ENCODE measurements at regions not wholly inside any gene's neighbourhood (a gene's known extent, or its start where the extent isn't known, plus 50 kb on each side); places are given as distances from the start of the nearest gene placed in this dataset.
"Not testable (repeated sequence)": the region's sequence is repeated elsewhere in the genome, so short reads cannot be mapped to it uniquely, and the experiment has no call there.

DNA sequence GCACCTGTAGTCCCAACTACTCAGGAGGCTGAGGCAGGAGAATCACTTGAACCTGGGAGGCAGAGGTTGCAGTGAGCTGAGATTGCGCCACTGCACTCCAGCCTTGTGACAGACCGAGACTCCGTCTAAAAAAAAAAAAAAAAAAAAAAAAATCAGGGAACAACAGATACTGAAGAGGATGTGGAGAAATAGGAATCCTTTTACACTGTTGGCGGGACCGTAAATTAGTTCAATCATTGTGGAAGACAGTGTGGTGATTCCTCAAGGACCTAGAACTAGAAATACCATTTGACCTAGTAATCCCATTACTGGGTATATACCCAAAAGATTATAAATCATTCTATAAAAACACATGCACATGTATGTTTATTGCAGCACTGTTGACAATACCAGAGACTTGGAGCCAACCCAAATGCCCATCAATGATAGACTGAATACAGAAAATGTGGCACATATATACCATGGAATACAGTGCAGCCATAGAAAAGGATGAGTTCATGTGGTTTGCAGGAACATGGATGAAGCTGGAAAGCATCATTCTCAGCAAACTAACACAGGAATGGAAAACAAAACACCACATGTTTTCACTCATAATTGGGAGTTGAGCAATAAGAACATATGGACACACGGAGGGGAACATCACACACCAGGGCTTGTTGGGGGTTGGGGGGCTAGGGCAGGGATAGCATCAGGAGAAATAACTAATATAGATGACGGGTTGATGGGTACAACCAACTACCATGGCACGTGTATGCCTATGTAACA lies 200.4 kb downstream of the RFPL4B start:
- not testable (repeated sequence) for H3K27ac ChIP-seq (ENCODE audit: low read depth in 1 of 2, low read length in 1 of 2); H3K36me3 ChIP-seq (ENCODE audit: control insufficient read depth in 2 of 2, insufficient read depth in 2 of 2, low read length in 1 of 2); H3K9me3 ChIP-seq (ENCODE audit: control insufficient read depth in 2 of 2, insufficient read depth in 1 of 2, low read length in 1 of 2); H3K27me3 ChIP-seq (ENCODE audit: control insufficient read depth in 2 of 2, insufficient read depth in 1 of 2, low read length in 1 of 2); H3K4me3 ChIP-seq (ENCODE audit: low read length in 2 of 2); H3K4me1 ChIP-seq (ENCODE audit: control insufficient read depth in 2 of 2, insufficient read depth in 2 of 2, low read length in 2 of 2); DNase-seq (ENCODE audit: low read depth in 6 of 9, low spot score in 9 of 9)
- 93% methylated on average over 8 of the region's 8 CpGs for WGBS

- no peaks in the 10 kb centered on the region for H3K4me1 ChIP-seq (ENCODE audit: control insufficient read depth in 2 of 2, insufficient read depth in 2 of 2, low read length in 2 of 2)
- no peaks in the 10 kb centered on the region for H3K36me3 ChIP-seq (ENCODE audit: control insufficient read depth in 2 of 2, insufficient read depth in 2 of 2, low read length in 1 of 2)
- no peak for DNase-seq (ENCODE audit: low read depth in 6 of 9, low spot score in 9 of 9)
- H3K27ac ChIP-seq (ENCODE audit: low read depth in 1 of 2, low read length in 1 of 2): no peak overlapping the region
- no peaks in the 10 kb centered on the region for H3K27me3 ChIP-seq (ENCODE audit: control insufficient read depth in 2 of 2, insufficient read depth in 1 of 2, low read length in 1 of 2)
- H3K4me3 ChIP-seq (ENCODE audit: low read length in 2 of 2): no peak overlapping the region
- 100% methylated on average over 1 of the region's 1 CpG for WGBS
- H3K9me3 ChIP-seq (ENCODE audit: control insufficient read depth in 2 of 2, insufficient read depth in 1 of 2, low read length in 1 of 2): no peaks in the 10 kb centered on the region
Measured at GRCh38 chr6:112549749-112550148, 202.6 kb downstream of the RFPL4B start.

DNA sequence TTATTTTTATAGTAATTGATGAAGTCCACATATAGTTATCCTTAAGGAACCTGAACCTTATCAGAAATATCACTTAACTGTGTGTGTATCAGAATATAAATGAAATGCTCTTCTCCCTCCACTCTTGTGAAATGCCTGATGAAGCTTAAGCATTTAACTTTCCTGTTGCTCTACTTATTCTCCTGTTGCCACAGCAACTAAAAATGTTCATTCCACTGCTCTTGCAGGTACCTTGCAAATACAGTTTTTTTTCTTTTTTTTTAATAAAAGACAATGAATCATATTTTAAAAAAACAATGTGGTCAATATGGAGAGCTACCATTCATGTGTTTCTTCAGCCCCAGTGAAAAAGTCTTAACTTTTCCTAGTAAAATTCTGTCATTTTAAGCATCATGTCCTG lies 210.3 kb downstream of the RFPL4B start:
- no peaks in the 10 kb centered on the region for H3K4me1 ChIP-seq (ENCODE audit: control insufficient read depth in 2 of 2, insufficient read depth in 2 of 2, low read length in 2 of 2)
- no peak overlapping the region for H3K4me3 ChIP-seq (ENCODE audit: low read length in 2 of 2)
- no peaks in the 10 kb centered on the region for H3K27me3 ChIP-seq (ENCODE audit: control insufficient read depth in 2 of 2, insufficient read depth in 1 of 2, low read length in 1 of 2)
- no peaks in the 10 kb centered on the region for H3K9me3 ChIP-seq (ENCODE audit: control insufficient read depth in 2 of 2, insufficient read depth in 1 of 2, low read length in 1 of 2)
- H3K27ac ChIP-seq (ENCODE audit: low read depth in 1 of 2, low read length in 1 of 2): no peak overlapping the region
- no peak for DNase-seq (ENCODE audit: low read depth in 6 of 9, low spot score in 9 of 9)
- no peaks in the 10 kb centered on the region for H3K36me3 ChIP-seq (ENCODE audit: control insufficient read depth in 2 of 2, insufficient read depth in 2 of 2, low read length in 1 of 2)

DNA sequence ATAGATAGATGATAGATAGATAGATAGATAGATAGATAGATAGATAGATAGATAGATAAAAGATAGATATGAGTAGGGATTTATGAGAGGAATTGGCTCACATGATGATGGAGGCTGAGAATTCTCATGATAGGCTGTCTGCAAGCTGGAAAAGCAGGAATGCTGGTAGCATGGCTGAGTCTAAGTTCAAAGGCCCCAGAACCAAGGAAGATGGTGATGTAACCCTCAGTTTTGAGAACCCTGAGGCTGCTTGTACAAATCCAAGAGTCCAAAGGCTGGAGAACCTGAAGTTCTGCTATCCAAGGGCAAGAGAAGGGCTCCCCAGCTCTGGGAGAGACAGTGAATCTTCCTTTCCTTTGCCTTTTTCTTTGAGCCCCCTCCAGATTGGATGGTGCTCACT lies 210.8 kb downstream of the RFPL4B start:
- Histone ChIP-seq H3K4me1 (ENCODE audit: control insufficient read depth in 2 of 2, insufficient read depth in 2 of 2, low read length in 2 of 2) (no peaks in the 10 kb centered on the region), H3K27me3 (ENCODE audit: control insufficient read depth in 2 of 2, insufficient read depth in 1 of 2, low read length in 1 of 2) (no peaks in the 10 kb centered on the region), H3K27ac (ENCODE audit: low read depth in 1 of 2, low read length in 1 of 2) (no peak overlapping the region), H3K4me3 (ENCODE audit: low read length in 2 of 2) (no peak overlapping the region), H3K36me3 (ENCODE audit: control insufficient read depth in 2 of 2, insufficient read depth in 2 of 2, low read length in 1 of 2) (no peaks in the 10 kb centered on the region), H3K9me3 (ENCODE audit: control insufficient read depth in 2 of 2, insufficient read depth in 1 of 2, low read length in 1 of 2) (no peaks in the 10 kb centered on the region)
- DNase-seq (ENCODE audit: low read depth in 6 of 9, low spot score in 9 of 9): no peak

GRCh38 chr6:112560651-112561050 lies 213.5 kb downstream of the RFPL4B start:
- Histone ChIP-seq H3K4me1 (ENCODE audit: control insufficient read depth in 2 of 2, insufficient read depth in 2 of 2, low read length in 2 of 2) (no peaks in the 10 kb centered on the region), H3K4me3 (ENCODE audit: low read length in 2 of 2) (no peak overlapping the region), H3K9me3 (ENCODE audit: control insufficient read depth in 2 of 2, insufficient read depth in 1 of 2, low read length in 1 of 2) (no peaks in the 10 kb centered on the region), H3K36me3 (ENCODE audit: control insufficient read depth in 2 of 2, insufficient read depth in 2 of 2, low read length in 1 of 2) (no peaks in the 10 kb centered on the region), H3K27me3 (ENCODE audit: control insufficient read depth in 2 of 2, insufficient read depth in 1 of 2, low read length in 1 of 2) (no peaks in the 10 kb centered on the region), H3K27ac (ENCODE audit: low read depth in 1 of 2, low read length in 1 of 2) (no peak overlapping the region)
- DNase-seq (ENCODE audit: low read depth in 6 of 9, low spot score in 9 of 9): no peak
- 82% methylated on average over 2 of the region's 2 CpGs for WGBS

DNA sequence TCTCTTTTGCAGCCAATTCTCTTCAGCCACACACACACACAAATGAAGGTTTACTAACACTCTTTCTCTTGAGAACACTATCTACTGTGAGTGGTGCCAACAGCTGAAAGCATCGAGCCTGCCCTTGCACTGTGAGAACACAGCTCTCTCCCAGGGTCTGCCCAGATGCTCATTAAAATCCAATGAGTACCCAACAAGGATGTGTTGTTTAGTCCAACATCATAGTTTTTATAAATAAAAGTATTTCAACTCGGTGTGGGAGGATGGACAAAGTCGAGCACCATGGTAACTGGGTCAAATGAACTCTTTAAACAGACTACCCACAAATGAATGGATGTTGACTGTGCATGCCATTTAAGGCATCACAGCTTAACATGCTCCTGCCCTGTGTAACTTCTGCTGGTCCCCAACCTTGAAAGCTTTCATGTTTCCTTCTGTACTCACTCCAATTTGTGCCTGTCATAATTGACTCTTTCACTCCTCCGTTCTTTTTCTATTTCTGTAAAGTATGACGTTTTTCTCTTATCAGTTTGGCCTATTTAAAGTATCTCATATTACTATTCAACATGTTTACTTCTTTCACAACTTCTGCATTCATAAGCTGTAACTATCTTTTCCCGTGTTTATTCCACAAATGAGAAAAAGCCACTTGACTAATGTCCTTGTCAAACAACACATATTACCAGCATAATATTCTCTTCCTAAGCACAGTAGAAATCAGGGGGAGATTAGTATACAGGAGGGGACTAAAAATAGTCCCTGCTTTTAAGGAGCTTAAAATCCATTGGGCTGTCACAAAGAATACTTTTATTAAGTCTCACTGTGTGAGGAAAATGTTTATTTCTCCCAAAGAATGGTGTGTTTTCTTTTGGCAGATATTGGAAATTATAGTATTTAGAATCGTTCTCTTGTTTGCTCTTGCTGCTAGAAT lies 215.4 kb downstream of the RFPL4B start:
- no peak overlapping the region for H3K4me3 ChIP-seq (ENCODE audit: low read length in 2 of 2)
- no peaks in the 10 kb centered on the region for H3K27me3 ChIP-seq (ENCODE audit: control insufficient read depth in 2 of 2, insufficient read depth in 1 of 2, low read length in 1 of 2)
- H3K9me3 ChIP-seq (ENCODE audit: control insufficient read depth in 2 of 2, insufficient read depth in 1 of 2, low read length in 1 of 2): no peaks in the 10 kb centered on the region
- WGBS: 82% methylated on average over 7 of the region's 7 CpGs
- no peaks in the 10 kb centered on the region for H3K36me3 ChIP-seq (ENCODE audit: control insufficient read depth in 2 of 2, insufficient read depth in 2 of 2, low read length in 1 of 2)
- H3K27ac ChIP-seq (ENCODE audit: low read depth in 1 of 2, low read length in 1 of 2): no peak overlapping the region
- H3K4me1 ChIP-seq (ENCODE audit: control insufficient read depth in 2 of 2, insufficient read depth in 2 of 2, low read length in 2 of 2): no peaks in the 10 kb centered on the region
- no peak for DNase-seq (ENCODE audit: low read depth in 6 of 9, low spot score in 9 of 9)

GRCh38 chr6:112563368-112563767 lies 216.2 kb downstream of the RFPL4B start:
- Histone ChIP-seq H3K36me3 (ENCODE audit: control insufficient read depth in 2 of 2, insufficient read depth in 2 of 2, low read length in 1 of 2) (no peaks in the 10 kb centered on the region), H3K9me3 (ENCODE audit: control insufficient read depth in 2 of 2, insufficient read depth in 1 of 2, low read length in 1 of 2) (no peaks in the 10 kb centered on the region), H3K27ac (ENCODE audit: low read depth in 1 of 2, low read length in 1 of 2) (no peak overlapping the region), H3K4me3 (ENCODE audit: low read length in 2 of 2) (no peak overlapping the region), H3K4me1 (ENCODE audit: control insufficient read depth in 2 of 2, insufficient read depth in 2 of 2, low read length in 2 of 2) (no peaks in the 10 kb centered on the region), H3K27me3 (ENCODE audit: control insufficient read depth in 2 of 2, insufficient read depth in 1 of 2, low read length in 1 of 2) (no peaks in the 10 kb centered on the region)
- DNase-seq (ENCODE audit: low read depth in 6 of 9, low spot score in 9 of 9): no peak
- 89% methylated on average over 3 of the region's 3 CpGs for WGBS

GRCh38 chr6:112568066-112568465 lies 220.9 kb downstream of the RFPL4B start:
- H3K27me3 ChIP-seq (ENCODE audit: control insufficient read depth in 2 of 2, insufficient read depth in 1 of 2, low read length in 1 of 2): no peaks in the 10 kb centered on the region
- no peak overlapping the region for H3K4me3 ChIP-seq (ENCODE audit: low read length in 2 of 2)
- no peaks in the 10 kb centered on the region for H3K36me3 ChIP-seq (ENCODE audit: control insufficient read depth in 2 of 2, insufficient read depth in 2 of 2, low read length in 1 of 2)
- H3K9me3 ChIP-seq (ENCODE audit: control insufficient read depth in 2 of 2, insufficient read depth in 1 of 2, low read length in 1 of 2): no peaks in the 10 kb centered on the region
- no peak for DNase-seq (ENCODE audit: low read depth in 6 of 9, low spot score in 9 of 9)
- H3K27ac ChIP-seq (ENCODE audit: low read depth in 1 of 2, low read length in 1 of 2): no peak overlapping the region
- H3K4me1 ChIP-seq (ENCODE audit: control insufficient read depth in 2 of 2, insufficient read depth in 2 of 2, low read length in 2 of 2): no peaks in the 10 kb centered on the region

DNA sequence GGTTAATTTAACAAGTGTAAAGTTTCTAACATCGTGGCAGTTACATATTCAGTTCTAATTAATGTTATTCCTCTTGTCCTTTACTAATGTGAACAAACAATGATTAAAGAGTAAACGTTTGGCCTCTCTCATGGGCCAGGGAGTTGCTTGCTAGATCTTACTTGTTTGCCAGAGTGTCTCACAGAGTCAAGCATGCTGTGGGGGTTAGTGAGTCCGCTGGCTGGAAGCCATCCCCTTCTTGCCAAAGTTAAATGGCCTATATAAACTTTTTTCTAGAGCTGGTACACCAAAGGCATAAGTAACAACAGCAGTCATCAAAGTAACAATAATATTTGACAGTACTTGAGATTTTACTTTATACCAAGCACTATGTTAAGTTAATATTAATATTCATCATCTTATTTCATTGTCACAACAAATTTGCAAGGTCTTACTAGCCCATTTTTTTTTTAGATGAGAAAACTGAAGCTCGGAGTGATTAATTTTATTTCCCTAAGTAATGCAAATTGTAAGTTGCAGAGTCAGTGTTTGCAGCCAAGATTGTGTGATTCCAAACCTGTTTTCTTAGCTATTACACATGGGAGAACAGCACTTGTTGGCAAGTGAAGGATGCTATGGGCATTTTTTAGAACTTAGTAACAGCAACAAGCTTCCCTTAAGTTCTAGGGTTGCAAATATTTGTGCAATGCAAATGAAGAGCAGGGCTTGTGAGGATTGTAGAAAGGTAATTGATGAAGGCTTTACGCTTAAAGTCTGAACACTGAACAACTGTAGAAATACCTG lies 224.5 kb downstream of the RFPL4B start:
- Histone ChIP-seq H3K27ac (ENCODE audit: low read depth in 1 of 2, low read length in 1 of 2) (no peak overlapping the region), H3K27me3 (ENCODE audit: control insufficient read depth in 2 of 2, insufficient read depth in 1 of 2, low read length in 1 of 2) (no peaks in the 10 kb centered on the region), H3K4me3 (ENCODE audit: low read length in 2 of 2) (no peak overlapping the region), H3K9me3 (ENCODE audit: control insufficient read depth in 2 of 2, insufficient read depth in 1 of 2, low read length in 1 of 2) (no peaks in the 10 kb centered on the region), H3K36me3 (ENCODE audit: control insufficient read depth in 2 of 2, insufficient read depth in 2 of 2, low read length in 1 of 2) (no peaks in the 10 kb centered on the region), H3K4me1 (ENCODE audit: control insufficient read depth in 2 of 2, insufficient read depth in 2 of 2, low read length in 2 of 2) (no peaks in the 10 kb centered on the region)
- DNase-seq (ENCODE audit: low read depth in 6 of 9, low spot score in 9 of 9): no peak
- WGBS: 86% methylated on average over 5 of the region's 5 CpGs

Data from thymus (tissue), 11 donors.